Prostate gland (tissue), 2 donors: ENCODE measurements at regions not wholly inside any gene's neighbourhood (a gene's known extent, or its start where the extent isn't known, plus 50 kb on each side); places are given as distances from the start of the nearest gene placed in this dataset.

Source experiments
- DNase-seq: peaks from one replicate; pipeline ENCODE4 v3.0.0-alpha.2; 2019; ENCODE audit warnings: low spot score
- H3K27ac ChIP-seq, 2 donors: fragments of 200-600 bp; sonication (generic); 2 replicates each; pipeline ENCODE4 v1.5.1; 2017 to 2019
- H3K27me3 ChIP-seq: fragments of 200-600 bp; sonication (generic); replicated peaks from 2 replicates; pipeline ENCODE4 v1.5.1; 2019; ENCODE audit not compliant: insufficient read depth
- H3K36me3 ChIP-seq, 2 donors: fragments of 200-600 bp; sonication (generic); 1 replicate in 1 of 2; 2 replicates in 1 of 2; pipeline versions ENCODE4 v1.5.1 to v1.8.1; 2017 to 2019
- H3K4me1 ChIP-seq: fragments of 200-600 bp; sonication (generic); replicated peaks from 2 replicates; pipeline ENCODE4 v1.5.1; 2019
- H3K4me3 ChIP-seq, 2 donors: fragments of 200-600 bp; sonication (generic); 2 replicates each; pipeline ENCODE4 v1.5.1; 2017 to 2019
- H3K9me3 ChIP-seq: fragments of 200-600 bp; sonication (generic); 2 replicates; pipeline ENCODE4 v1.5.1; 2017
- CTCF ChIP-seq, 4 experiments: fragments of 200-600 bp in 2 of 4; fragments of 450-650 bp in 2 of 4; sonication (generic) in 2 of 4; IDR thresholded peaks; 1 replicate in 3 of 4; 2 replicates in 1 of 4; pipeline ENCODE4 v1.5.1; 2016 to 2019; ENCODE audit warnings: antibody characterized with exemption in 4 of 4, mild to moderate bottlenecking in 2 of 4, moderate library complexity in 2 of 4
- POLR2A ChIP-seq: fragments of 450-650 bp; IDR thresholded peaks from one replicate; pipeline ENCODE4 v1.6.1; 2016; ENCODE audit warnings: antibody characterized with exemption, mild to moderate bottlenecking
- POLR2AphosphoS5 ChIP-seq: sonication (generic); formaldehyde crosslinking; IDR thresholded peaks from one replicate; pipeline ENCODE4 v1.6.1; 2017; ENCODE audit warnings: antibody characterized with exemption
- WGBS: methylation state at CpG from one replicate; pipeline ENCODE4 v1.1.5; 2018; 5-methylcytosine and 5-hydroxymethylcytosine counted together
- intact Hi-C: fragments of 100-400 bp; cut with DNase I; formaldehyde crosslinking; loops from one replicate; pipeline ENCODE4 v1.14.2; 2022

- Histone ChIP-seq H3K9me3 (no peaks in the 10 kb centered on the region), H3K27ac (no peak overlapping the region), H3K36me3 (no peaks in the 10 kb centered on the region), H3K4me3 (no peak overlapping the region), H3K4me1 (no peaks in the 10 kb centered on the region), H3K27me3 (no peaks in the 10 kb centered on the region)
- 59% methylated on average over 2 of the region's 2 CpGs for WGBS
- TF ChIP-seq POLR2AphosphoS5 (no peak), POLR2A (no peak), CTCF (IDR thresholded peaks at IDR 0.05) (no peak)
- no peak for DNase-seq
- intact Hi-C loops: no loop called here
Observed at GRCh38 chr13:103638706-103639105, 572.5 kb upstream of the SLC10A2 start.

- H3K4me1 ChIP-seq: no peaks in the 10 kb centered on the region
- 39% methylated on average over 2 of the region's 2 CpGs for WGBS
- no peaks in the 10 kb centered on the region for H3K9me3 ChIP-seq
- no peak overlapping the region for H3K27ac ChIP-seq
- TF ChIP-seq POLR2A: no peak
- intact Hi-C loops: no loop called here
- H3K36me3 ChIP-seq: no peaks in the 10 kb centered on the region
- H3K27me3 ChIP-seq: no peaks in the 10 kb centered on the region
- no peak for DNase-seq
- no peak overlapping the region for H3K4me3 ChIP-seq
Observed at GRCh38 chr13:103634066-103634465, 567.8 kb upstream of the SLC10A2 start.

DNA sequence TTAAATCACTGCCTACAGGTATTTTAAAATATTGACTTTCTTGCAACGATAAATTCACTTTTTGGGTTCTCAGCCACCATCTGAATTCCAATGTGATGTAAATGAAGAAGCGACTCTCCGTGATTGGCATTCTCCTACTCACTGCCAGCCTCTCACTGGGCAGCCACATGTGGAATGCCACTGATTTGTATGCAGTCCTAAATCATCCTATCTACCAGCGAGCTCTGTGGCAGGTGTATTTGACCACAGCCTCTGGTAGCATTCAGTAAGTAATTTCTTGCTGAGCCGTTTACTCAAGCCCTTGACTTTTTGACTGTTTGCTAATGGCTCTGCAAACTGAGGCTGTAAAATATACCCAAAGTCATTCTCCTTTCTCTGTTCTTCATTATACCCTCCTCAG, 559.0 kb upstream of the SLC10A2 start:
- intact Hi-C loops: no loop called here
- Histone ChIP-seq H3K4me1 (no peaks in the 10 kb centered on the region), H3K9me3 (no peaks in the 10 kb centered on the region), H3K27ac (no peak overlapping the region), H3K36me3 (no peaks in the 10 kb centered on the region), H3K27me3 (no peaks in the 10 kb centered on the region), H3K4me3 (no peak overlapping the region)
- WGBS: 66% methylated on average over 5 of the region's 5 CpGs
- TF ChIP-seq POLR2AphosphoS5 (no peak), POLR2A (no peak), CTCF (IDR thresholded peaks at IDR 0.05) (no peak)
- DNase-seq: no peak

- no peaks in the 10 kb centered on the region for H3K36me3 ChIP-seq
- 100% methylated on average over 1 of the region's 1 CpG for WGBS
- intact Hi-C loops: no loop called here
- DNase-seq: no peak
- no peaks in the 10 kb centered on the region for H3K9me3 ChIP-seq
- H3K27me3 ChIP-seq: no peaks in the 10 kb centered on the region
- no peaks in the 10 kb centered on the region for H3K4me1 ChIP-seq
- TF ChIP-seq POLR2AphosphoS5 (no peak), POLR2A (no peak), CTCF (IDR thresholded peaks at IDR 0.05) (no peak)
- H3K27ac ChIP-seq: no peak overlapping the region
- no peak overlapping the region for H3K4me3 ChIP-seq
Observed at GRCh38 chr13:103618151-103618550, 551.9 kb upstream of the SLC10A2 start.

DNA sequence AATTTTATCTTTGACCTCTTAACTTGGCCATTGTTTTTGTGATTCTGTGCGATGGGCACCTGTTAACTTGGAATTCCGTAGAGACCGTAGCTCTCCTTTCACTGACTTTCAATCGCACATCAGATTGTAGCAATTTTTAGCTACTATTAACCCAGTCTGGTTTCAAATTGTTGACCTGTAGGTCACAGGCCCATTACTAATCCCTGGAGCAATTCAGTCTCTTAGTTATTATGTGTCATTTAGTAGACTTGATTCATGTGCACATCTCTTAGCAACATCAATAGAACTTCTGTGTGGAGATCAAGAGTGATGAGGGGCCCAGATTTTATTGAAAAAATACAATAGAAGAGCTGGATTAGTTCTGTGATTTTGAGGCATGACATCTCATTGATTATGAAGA, 549.6 kb upstream of the SLC10A2 start:
- no peak overlapping the region for H3K4me3 ChIP-seq
- TF ChIP-seq POLR2AphosphoS5 (no peak), CTCF (IDR thresholded peaks at IDR 0.05) (no peak)
- H3K9me3 ChIP-seq: no peaks in the 10 kb centered on the region
- DNase-seq: no peak
- no peaks in the 10 kb centered on the region for H3K36me3 ChIP-seq
- H3K27ac ChIP-seq: no peak overlapping the region
- intact Hi-C loops: no loop called here
- H3K4me1 ChIP-seq: no peaks in the 10 kb centered on the region
- WGBS: 88% methylated on average over 4 of the region's 4 CpGs
- H3K27me3 ChIP-seq: no peaks in the 10 kb centered on the region

GRCh38 chr13:103614761-103615160, 548.5 kb upstream of the SLC10A2 start:
- intact Hi-C loops: no loop called here
- Histone ChIP-seq H3K4me3 (no peak overlapping the region), H3K4me1 (no peaks in the 10 kb centered on the region), H3K9me3 (no peaks in the 10 kb centered on the region), H3K36me3 (no peaks in the 10 kb centered on the region), H3K27ac (no peak overlapping the region), H3K27me3 (no peaks in the 10 kb centered on the region)
- TF ChIP-seq POLR2AphosphoS5: no peak
- no peak for TF ChIP-seq CTCF (IDR thresholded peaks at IDR 0.05)
- no peak for TF ChIP-seq POLR2A
- no peak for DNase-seq
